T-cell (primary cell): ENCODE measurements at regions not wholly inside any gene's neighbourhood (a gene's known extent, or its start where the extent isn't known, plus 50 kb on each side); places are given as distances from the start of the nearest gene placed in this dataset.

Source experiments
- ATAC-seq, 4 experiments: fragments of 200-7000 bp in 3 of 4; fragments of 150-1000 bp in 1 of 4; cut with Tn5 transposase; replicated peaks in 1 of 4; 1 replicate in 3 of 4; 2 replicates in 1 of 4; pipeline ENCODE4 v1.10.0; 2021; ENCODE audit warnings: moderate library complexity in 3 of 4, mild to moderate bottlenecking in 2 of 4, moderate number of reproducible peaks in 1 of 4
- CTCF ChIA-PET, 2 donors: fragments of 300-600 bp; sonication (Branson Sonifier 250); formaldehyde crosslinking; loops; one replicate each; lab custom pipeline; 2022; ENCODE audit warnings: antibody characterized with exemption in 2 of 2; lab: Charles Lee
- POLR2A ChIA-PET, 2 donors: fragments of 300-600 bp; sonication (Branson Sonifier 250); formaldehyde crosslinking; loops; one replicate each; lab custom pipeline; 2022; ENCODE audit warnings: antibody characterized with exemption in 2 of 2; lab: Charles Lee
- DNase-seq, 35 experiments: peaks; one replicate each; pipeline versions ENCODE4 v3.0.0 to v3.0.0-alpha.2; 2013 to 2023
- H3K27ac ChIP-seq: one replicate; pipeline ENCODE4 v1.5.1; 2013; ENCODE audit warnings: low read length
- H3K27me3 ChIP-seq, 2 experiments: replicated peaks in 1 of 2; 1 replicate in 1 of 2; 2 replicates in 1 of 2; pipeline versions ENCODE4 v1.6.1 to v1.7.0; 2013; ENCODE audit warnings: low read length in 1 of 2, mixed read lengths in 1 of 2; ENCODE audit not compliant: control insufficient read depth in 2 of 2, insufficient read depth in 2 of 2; ENCODE audit errors: extremely low read depth in 1 of 2
- H3K36me3 ChIP-seq, 2 donors: 1 replicate in 1 of 2; 2 replicates in 1 of 2; pipeline versions ENCODE4 v1.6.1 to v1.7.0; 2013; ENCODE audit warnings: low read length in 1 of 2; ENCODE audit not compliant: control insufficient read depth in 2 of 2, insufficient read depth in 1 of 2; ENCODE audit errors: extremely low read depth in 1 of 2
- H3K4me1 ChIP-seq, 2 experiments: 1 replicate in 1 of 2; 2 replicates in 1 of 2; pipeline versions ENCODE4 v1.6.1 to v1.7.0; 2013; ENCODE audit warnings: low read length in 2 of 2, mixed read lengths in 1 of 2; ENCODE audit not compliant: insufficient read depth in 2 of 2, control insufficient read depth in 1 of 2; ENCODE audit errors: extremely low read depth in 1 of 2
- H3K4me3 ChIP-seq, 2 donors: 1 replicate in 1 of 2; 2 replicates in 1 of 2; pipeline versions ENCODE4 v1.5.1 to v1.7.0; 2013; ENCODE audit warnings: mild to moderate bottlenecking in 2 of 2, low read length in 1 of 2, moderate library complexity in 1 of 2; ENCODE audit not compliant: control insufficient read depth in 1 of 2; ENCODE audit errors: extremely low read depth in 1 of 2
- H3K9me3 ChIP-seq: 2 replicates; pipeline ENCODE4 v1.7.0; 2013
- H3K27ac Mint-ChIP-seq, 2 donors: one replicate each; pipeline ENCODE4 v1.8.0; 2020 to 2021; ENCODE audit warnings: mild to moderate bottlenecking in 2 of 2, mixed read lengths in 2 of 2
- H3K27me3 Mint-ChIP-seq, 2 donors: one replicate each; pipeline ENCODE4 v1.8.0; 2021 to 2022; ENCODE audit warnings: mixed read lengths in 2 of 2
- H3K36me3 Mint-ChIP-seq: one replicate; pipeline ENCODE4 v1.8.0; 2021; ENCODE audit warnings: mixed read lengths
- H3K4me1 Mint-ChIP-seq, 3 donors: one replicate each; pipeline ENCODE4 v1.8.0; 2020 to 2022; ENCODE audit warnings: mixed read lengths in 3 of 3, mild to moderate bottlenecking in 1 of 3
- H3K4me3 Mint-ChIP-seq, 3 donors: one replicate each; pipeline ENCODE4 v1.8.0; 2020 to 2022; ENCODE audit warnings: mild to moderate bottlenecking in 3 of 3, mixed read lengths in 3 of 3, moderate library complexity in 3 of 3
- H3K9me3 Mint-ChIP-seq, 3 donors: one replicate each; pipeline ENCODE4 v1.8.0; 2020 to 2022; ENCODE audit warnings: mixed read lengths in 3 of 3
- WGBS: methylation state at CpG from one replicate; pipeline ENCODE4 v1.1.5; 2013; ENCODE audit warnings: missing lambda C conversion rate; ENCODE audit not compliant: insufficient coverage; 5-methylcytosine and 5-hydroxymethylcytosine counted together

DNA sequence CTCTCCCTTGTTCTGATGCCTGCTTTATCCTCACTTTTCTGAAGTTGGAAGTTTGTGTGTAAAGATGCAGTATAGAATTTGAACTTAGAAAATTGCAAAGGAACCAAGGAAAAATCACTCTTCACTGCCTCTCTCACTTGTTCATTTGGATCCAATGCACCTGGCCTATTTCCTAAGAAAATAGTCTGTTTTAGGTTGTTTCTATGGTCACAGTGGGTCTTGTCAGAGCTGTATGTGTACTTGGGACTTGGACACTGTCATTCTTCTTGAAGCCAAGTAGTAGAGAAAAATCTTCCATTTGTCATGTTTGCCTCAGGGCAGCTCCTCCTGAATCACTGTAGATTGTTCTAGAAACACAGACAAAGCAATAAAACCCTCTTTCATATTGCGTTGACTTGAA, 80.3 kb upstream of the SESTD1 start:
- Histone ChIP-seq H3K9me3 (no peaks in the 10 kb centered on the region), H3K27ac (no peak overlapping the region), H3K4me1 (no peaks in the 10 kb centered on the region), H3K27me3 (no peaks in the 10 kb centered on the region), H3K36me3 (no peaks in the 10 kb centered on the region), H3K4me3 (no peak overlapping the region)
- H3K9me3 Mint-ChIP-seq, result no peaks in the 10 kb centered on the region
- H3K36me3 Mint-ChIP-seq, result no peaks in the 10 kb centered on the region
- no peak overlapping the region for H3K27ac Mint-ChIP-seq
- no peaks in the 10 kb centered on the region for H3K4me1 Mint-ChIP-seq
- DNase-seq (no peak), ATAC-seq (no peak)
- H3K4me3 Mint-ChIP-seq, result no peak overlapping the region
- CTCF ChIA-PET, result no interaction called here
- POLR2A ChIA-PET, result no interaction called here
- no peaks in the 10 kb centered on the region for H3K27me3 Mint-ChIP-seq
- WGBS, result no CpG with 5 or more reads among the region's 1 CpG

DNA sequence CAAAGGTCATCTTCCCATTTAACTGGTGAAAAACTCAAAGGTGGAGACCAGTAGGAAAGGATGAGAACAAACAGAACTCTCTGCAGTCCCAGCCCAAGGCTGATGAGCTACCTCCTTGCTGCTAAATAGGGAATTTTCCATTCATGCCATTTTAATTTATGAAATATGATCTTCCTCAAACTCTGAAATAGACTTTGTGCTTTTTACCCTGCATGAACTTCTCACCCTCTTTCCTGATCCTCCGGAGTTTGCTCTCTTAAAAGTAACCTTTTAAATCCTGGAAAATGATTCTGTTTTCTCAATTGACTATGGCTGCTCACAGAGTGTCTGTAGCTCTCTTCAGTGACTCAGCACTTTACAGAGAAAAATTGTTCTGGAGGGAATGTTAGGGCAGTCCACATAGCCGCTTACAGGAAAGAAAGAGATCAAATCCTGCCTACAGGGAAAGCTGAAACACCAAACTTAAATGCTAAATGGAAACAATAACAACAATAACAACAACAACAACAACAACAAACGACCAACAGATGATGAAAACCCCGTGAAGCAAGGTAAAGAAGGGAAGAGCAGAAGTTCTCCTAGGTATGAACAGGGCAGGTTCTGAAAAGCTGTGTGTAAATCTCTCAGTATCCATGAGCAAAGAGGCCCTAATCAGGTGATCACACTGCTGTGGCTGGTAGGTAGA, 79.8 kb upstream of the SESTD1 start:
- Mint-ChIP-seq H3K27me3 (no peaks in the 10 kb centered on the region), H3K36me3 (no peaks in the 10 kb centered on the region), H3K9me3 (no peaks in the 10 kb centered on the region), H3K4me1 (no peaks in the 10 kb centered on the region), H3K27ac (no peak overlapping the region), H3K4me3 (no peak overlapping the region)
- H3K27ac ChIP-seq, result no peak overlapping the region
- no peak for ATAC-seq
- DNase-seq, result no peak
- H3K4me1 ChIP-seq, result no peaks in the 10 kb centered on the region
- no peaks in the 10 kb centered on the region for H3K27me3 ChIP-seq
- H3K36me3 ChIP-seq, result no peaks in the 10 kb centered on the region
- H3K4me3 ChIP-seq, result no peak overlapping the region
- no CpG with 5 or more reads among the region's 4 CpGs for WGBS
- ChIA-PET POLR2A (interaction anchor here in 1 of 2 donors (0.7 kb wide), 1 partner anchor 13 kb away, joined by 4 read pairs; no protein-coding TSS in a partner anchor), CTCF (no interaction called here)
- no peaks in the 10 kb centered on the region for H3K9me3 ChIP-seq

DNA sequence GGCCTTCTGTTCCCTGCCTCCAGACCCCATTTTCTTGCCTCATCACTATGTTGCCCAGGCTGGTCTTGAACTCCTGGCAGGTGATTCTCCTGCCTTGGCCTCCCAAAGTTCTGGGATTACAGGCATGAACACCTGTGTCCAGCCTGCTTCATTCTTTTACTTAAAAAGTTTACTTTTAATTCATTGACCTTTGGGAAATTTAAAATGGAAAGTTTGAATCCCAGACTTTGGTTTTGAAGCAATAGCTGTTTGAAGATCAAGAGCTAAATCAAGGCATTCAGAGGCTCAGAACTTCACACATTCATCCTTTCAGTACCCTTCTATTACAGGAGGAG, 79.3 kb upstream of the SESTD1 start:
- no peak overlapping the region for H3K27ac ChIP-seq
- H3K27me3 Mint-ChIP-seq, result no peaks in the 10 kb centered on the region
- no peaks in the 10 kb centered on the region for H3K4me1 Mint-ChIP-seq
- H3K27ac Mint-ChIP-seq, result no peak overlapping the region
- no peak for ATAC-seq
- ChIA-PET POLR2A (interaction anchor here in 1 of 2 donors (0.7 kb wide), 1 partner anchor 13 kb away, joined by 4 read pairs; no protein-coding TSS in a partner anchor), CTCF (interaction anchor here in 1 of 2 donors (0.7 kb wide), 1 partner anchor 422 kb away, joined by 5 read pairs; no protein-coding TSS in a partner anchor)
- no peaks in the 10 kb centered on the region for H3K4me1 ChIP-seq
- no peak overlapping the region for H3K4me3 ChIP-seq
- H3K36me3 Mint-ChIP-seq, result no peaks in the 10 kb centered on the region
- H3K27me3 ChIP-seq, result no peaks in the 10 kb centered on the region
- no peaks in the 10 kb centered on the region for H3K36me3 ChIP-seq
- no peak for DNase-seq
- no peaks in the 10 kb centered on the region for H3K9me3 ChIP-seq
- no peak overlapping the region for H3K4me3 Mint-ChIP-seq
- H3K9me3 Mint-ChIP-seq, result no peaks in the 10 kb centered on the region

- CTCF ChIA-PET, result no interaction called here
Observed at GRCh38 chr2:179341152-179341866, 76.7 kb upstream of the SESTD1 start.

DNA sequence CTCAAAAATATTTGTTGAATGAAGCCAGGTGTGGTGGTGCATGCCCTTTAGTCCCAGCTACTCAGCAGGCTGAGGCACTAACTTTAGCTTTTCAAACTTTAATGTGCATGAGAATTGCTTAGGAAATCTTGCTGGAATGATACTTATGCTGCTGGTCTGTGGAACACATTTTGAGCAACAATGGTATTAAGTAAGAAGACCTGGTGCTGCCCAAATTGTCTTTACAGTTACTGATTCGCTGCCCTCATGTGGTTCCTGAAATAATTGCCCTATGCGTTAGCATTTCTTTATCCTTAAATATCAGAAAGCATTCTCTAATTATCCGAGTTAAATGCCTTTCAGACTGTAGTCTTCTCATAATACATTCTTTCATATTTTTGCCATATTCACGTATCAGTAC, 76.0 kb upstream of the SESTD1 start:
- Mint-ChIP-seq H3K36me3 (no peaks in the 10 kb centered on the region), H3K4me3 (no peak overlapping the region), H3K27me3 (peaks cover 0 to under 1% of the 10 kb centered on the region in 2 donors), H3K9me3 (no peaks in the 10 kb centered on the region), H3K27ac (no peak overlapping the region), H3K4me1 (no peaks in the 10 kb centered on the region)
- WGBS, result 83% methylated on average over 2 of the region's 4 CpGs
- ChIA-PET POLR2A (no interaction called here), CTCF (interaction anchor here in 1 of 2 donors (0.9 kb wide), 1 partner anchor 120 kb away, joined by 3 read pairs; no protein-coding TSS in a partner anchor)
- H3K27ac ChIP-seq, result no peak overlapping the region
- no peaks in the 10 kb centered on the region for H3K27me3 ChIP-seq
- H3K36me3 ChIP-seq, result no peaks in the 10 kb centered on the region
- H3K4me3 ChIP-seq, result no peak overlapping the region
- no peaks in the 10 kb centered on the region for H3K4me1 ChIP-seq
- ATAC-seq (no peak), DNase-seq (peak in 1 of 35 experiments; percentile 19)
- H3K9me3 ChIP-seq, result no peaks in the 10 kb centered on the region

More at GRCh38 chr2:179341152-179341866, 76.7 kb upstream of the SESTD1 start:
- POLR2A ChIA-PET, result no interaction called here
- Histone ChIP-seq H3K4me1 (no peaks in the 10 kb centered on the region), H3K4me3 (no peak overlapping the region), H3K27me3 (no peaks in the 10 kb centered on the region), H3K27ac (no peak overlapping the region), H3K9me3 (no peaks in the 10 kb centered on the region), H3K36me3 (no peaks in the 10 kb centered on the region)
- Mint-ChIP-seq H3K27me3 (no peaks in the 10 kb centered on the region), H3K27ac (no peak overlapping the region), H3K36me3 (no peaks in the 10 kb centered on the region), H3K4me1 (no peaks in the 10 kb centered on the region), H3K9me3 (no peaks in the 10 kb centered on the region), H3K4me3 (no peak overlapping the region)
- whole genome bisulfite sequencing, result no CpG with 5 or more reads among the region's 3 CpGs
- DNase-seq, result no peak
- no peak for ATAC-seq

DNA sequence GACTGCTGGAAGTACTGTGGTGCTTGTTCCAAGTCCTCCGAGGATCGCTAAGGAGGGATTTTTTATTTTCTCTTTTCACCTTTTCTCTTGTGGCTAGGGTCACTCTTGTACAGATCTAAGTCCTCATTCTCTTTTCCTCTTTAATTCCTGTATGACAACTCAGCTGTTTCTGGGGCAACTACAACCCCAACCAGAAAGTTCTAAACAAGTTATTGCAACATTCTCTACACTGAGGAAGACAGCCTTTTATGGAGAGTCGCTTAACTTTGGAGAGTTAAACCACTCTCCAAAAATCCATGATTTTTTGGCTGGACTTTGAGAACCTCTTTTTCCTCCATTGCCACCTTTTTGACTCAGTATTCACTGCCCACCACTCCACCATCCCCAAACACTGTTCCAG, 74.0 kb upstream of the SESTD1 start:
- DNase-seq, result no peak
- Histone ChIP-seq H3K4me3 (no peak overlapping the region), H3K9me3 (no peaks in the 10 kb centered on the region), H3K27ac (no peak overlapping the region), H3K4me1 (no peaks in the 10 kb centered on the region), H3K36me3 (no peaks in the 10 kb centered on the region), H3K27me3 (no peaks in the 10 kb centered on the region)
- Mint-ChIP-seq H3K4me3 (no peak overlapping the region), H3K9me3 (no peaks in the 10 kb centered on the region), H3K4me1 (peaks cover 0 to 3% (median 0%) of the 10 kb centered on the region in 3 donors), H3K36me3 (no peaks in the 10 kb centered on the region), H3K27ac (no peak overlapping the region), H3K27me3 (peaks cover 0 to 5% of the 10 kb centered on the region in 2 donors)
- ATAC-seq, result no peak
- ChIA-PET POLR2A (no interaction called here), CTCF (no interaction called here)
- WGBS, result no CpG with 5 or more reads among the region's 3 CpGs
